SK-N-SH (cell line): ENCODE measurements at regions not wholly inside any gene's neighbourhood (a gene's known extent, or its start where the extent isn't known, plus 50 kb on each side); places are given as distances from the start of the nearest gene placed in this dataset.
"Not testable (repeated sequence)": the region's sequence is repeated elsewhere in the genome, so short reads cannot be mapped to it uniquely, and the experiment has no call there.

Experiments used
- CTCF ChIA-PET: fragments of 300-600, 350-600 bp; formaldehyde crosslinking; extraction: SDS; loops from one replicate; lab custom pipeline; 2021; lab: Yijun Ruan, JAX
- POLR2A ChIA-PET: fragments of 350-600 bp; sonication (Branson Sonifier 250); formaldehyde crosslinking; extraction: SDS; loops from one replicate; lab custom pipeline; 2020; ENCODE audit warnings: antibody characterized with exemption, inconsistent platforms; lab: Yijun Ruan, JAX
- DNase-seq: peaks from one replicate; pipeline ENCODE4 v3.0.0; 2012
- H2AFZ ChIP-seq: fragments of 200-600 bp; sonication (generic); 2 replicates; pipeline ENCODE4 v1.8.1; 2016; ENCODE audit warnings: antibody characterized with exemption, mild to moderate bottlenecking, low read depth
- H3F3A ChIP-seq: fragments of 200-600 bp; sonication (generic); replicated peaks from 2 replicates; pipeline ENCODE3; 2016; ENCODE audit warnings: antibody characterized with exemption, mild to moderate bottlenecking; ENCODE audit not compliant: insufficient read depth
- H3K27ac ChIP-seq, 2 experiments: fragments of 200-500 bp in 1 of 2; fragments of 200-600 bp in 1 of 2; sonication (Bioruptor generic) in 1 of 2; sonication (generic), shearing (Covaris generic) in 1 of 2; 2 replicates each; pipeline versions ENCODE4 v1.5.1 to v1.6.1; 2014 to 2016; ENCODE audit warnings: low read depth in 2 of 2, inconsistent platforms in 1 of 2, low read length in 1 of 2, mild to moderate bottlenecking in 1 of 2, mixed read lengths in 1 of 2
- H3K27me3 ChIP-seq: fragments of 200-600 bp; sonication (generic), shearing (Covaris generic); 2 replicates; pipeline ENCODE4 v1.6.1; 2016; ENCODE audit warnings: mixed run types; ENCODE audit not compliant: insufficient read depth
- H3K36me3 ChIP-seq, 2 experiments: fragments of 200-500 bp in 1 of 2; fragments of 200-600 bp in 1 of 2; sonication (Bioruptor generic) in 1 of 2; sonication (generic) in 1 of 2; replicated peaks in 1 of 2; 2 replicates each; pipeline versions ENCODE3 to v1.5.1; 2014 to 2016; ENCODE audit warnings: low read length in 1 of 2, mild to moderate bottlenecking in 1 of 2; ENCODE audit not compliant: insufficient read depth in 2 of 2, control insufficient read depth in 1 of 2
- H3K4me1 ChIP-seq, 2 experiments: fragments of 200-500 bp in 1 of 2; fragments of 200-600 bp in 1 of 2; sonication (Bioruptor generic) in 1 of 2; sonication (generic), shearing (Covaris generic) in 1 of 2; 2 replicates each; pipeline versions ENCODE4 v1.5.1 to v1.6.1; 2014 to 2016; ENCODE audit warnings: low read depth in 1 of 2, low read length in 1 of 2, mixed run types in 1 of 2; ENCODE audit not compliant: insufficient read depth in 2 of 2, control insufficient read depth in 1 of 2
- H3K4me2 ChIP-seq: fragments of 200-600 bp; sonication (generic), shearing (Covaris generic); 2 replicates; pipeline ENCODE4 v1.6.1; 2017; ENCODE audit warnings: mixed run types
- H3K4me3 ChIP-seq, 2 experiments: fragments of 200-500 bp in 1 of 2; fragments of 200-600 bp in 1 of 2; sonication (Bioruptor generic) in 1 of 2; sonication (generic), shearing (Covaris generic) in 1 of 2; 2 replicates each; pipeline versions ENCODE4 v1.5.1 to v1.8.1; 2014 to 2016; ENCODE audit warnings: low read depth in 2 of 2, inconsistent platforms in 1 of 2, low read length in 1 of 2, mild to moderate bottlenecking in 1 of 2, mixed read lengths in 1 of 2, moderate library complexity in 1 of 2
- H3K79me2 ChIP-seq: fragments of 200-600 bp; sonication (generic); 2 replicates; pipeline ENCODE4 v1.8.1; 2017; ENCODE audit warnings: mild to moderate bottlenecking; ENCODE audit not compliant: insufficient read depth
- H3K9ac ChIP-seq: fragments of 200-600 bp; sonication (generic); 2 replicates; pipeline ENCODE4 v1.6.1; 2017; ENCODE audit warnings: mixed run types
- H3K9me2 ChIP-seq: fragments of 200-600 bp; sonication (generic); 2 replicates; pipeline ENCODE4 v1.6.1; 2017; ENCODE audit warnings: mixed run types
- H3K9me3 ChIP-seq: fragments of 200-600 bp; sonication (generic); 2 replicates; pipeline ENCODE4 v1.6.1; 2017; ENCODE audit warnings: mixed run types, mild to moderate bottlenecking, moderate library complexity
- H4K20me1 ChIP-seq: fragments of 200-600 bp; sonication (generic); 2 replicates; pipeline ENCODE4 v1.6.1; 2017; ENCODE audit warnings: mild to moderate bottlenecking, mixed run types; ENCODE audit not compliant: insufficient read depth
- FOXJ3 ChIP-seq: sonication (generic); formaldehyde crosslinking; IDR thresholded peaks from 2 replicates; pipeline ENCODE4 v1.5.1; 2020; ENCODE audit warnings: mild to moderate bottlenecking, missing genetic modification reagents
- MXI1 ChIP-seq: IDR thresholded peaks from 2 replicates; pipeline ENCODE4 v1.6.1; 2012; ENCODE audit warnings: mild to moderate bottlenecking, low read depth, low read length, improper control_type of control experiment
- NFIC ChIP-seq: IDR thresholded peaks from 2 replicates; pipeline ENCODE4 v1.4.0; 2012; ENCODE audit warnings: borderline replicate concordance
- SMC3 ChIP-seq: IDR thresholded peaks from 2 replicates; pipeline ENCODE4 v1.6.1; 2012; ENCODE audit warnings: low read depth, low read length, improper control_type of control experiment
- WGBS: methylation state at CpG from one replicate; pipeline ENCODE4 v1.1.6; 2017; ENCODE audit warnings: low lambda C conversion rate; 5-methylcytosine and 5-hydroxymethylcytosine counted together
- TF ChIP-seq, protein P1 (sequence below): IDR thresholded peaks from 2 replicates; pipeline ENCODE4 v1.4.0; 2012; ENCODE audit warnings: low read depth, borderline replicate concordance
- TF ChIP-seq, protein P2 (sequence below): IDR thresholded peaks from 2 replicates; pipeline ENCODE4 v1.4.0; 2012; ENCODE audit warnings: low read depth, borderline replicate concordance
- TF ChIP-seq, protein P3 (sequence below): fragments of 150-350 bp; IDR thresholded peaks from 2 replicates; pipeline ENCODE4 v1.6.1; 2016; ENCODE audit warnings: mild to moderate bottlenecking, low read depth, low read length
- TF ChIP-seq, protein P4 (sequence below): fragments of 200-600 bp; sonication (generic); IDR thresholded peaks from 2 replicates; pipeline ENCODE4 v1.6.1; 2017; ENCODE audit warnings: antibody characterized with exemption, mild to moderate bottlenecking, moderate library complexity
- TF ChIP-seq, protein P5 (sequence below): fragments of 150-350 bp; IDR thresholded peaks from 2 replicates; pipeline ENCODE4 v1.6.1; 2017; ENCODE audit warnings: antibody characterized with exemption, low read length, low read depth, borderline replicate concordance
- TF ChIP-seq, protein P6 (sequence below): IDR thresholded peaks from 2 replicates; pipeline ENCODE4 v1.4.0; 2012; ENCODE audit warnings: low read depth

GRCh38 chr20:47984437-47984836 lies 199.2 kb upstream of the SULF2 start:
- H3K9me3 ChIP-seq, result no peaks in the 10 kb centered on the region
- no peaks in the 10 kb centered on the region for H3K36me3 ChIP-seq
- no peak overlapping the region for H3K9ac ChIP-seq
- H3K4me2 ChIP-seq, result no peak overlapping the region
- no peaks in the 10 kb centered on the region for H3K9me2 ChIP-seq
- ChIA-PET CTCF (no interaction called here), POLR2A (no interaction called here)
- no peaks in the 10 kb centered on the region for H3F3A ChIP-seq
- 67% methylated on average over 6 of the region's 6 CpGs for WGBS
- no peaks in the 10 kb centered on the region for H4K20me1 ChIP-seq
- H3K4me3 ChIP-seq, result no peak overlapping the region
- no peak for DNase-seq
- peaks cover 0 to 5% of the 10 kb centered on the region in 2 experiments; a peak in 1 of 4 replicates for H3K4me1 ChIP-seq
- no peaks in the 10 kb centered on the region for H3K27me3 ChIP-seq
- H3K27ac ChIP-seq, result no peak overlapping the region
- no peaks in the 10 kb centered on the region for H3K79me2 ChIP-seq
- TF ChIP-seq, protein P1, sequence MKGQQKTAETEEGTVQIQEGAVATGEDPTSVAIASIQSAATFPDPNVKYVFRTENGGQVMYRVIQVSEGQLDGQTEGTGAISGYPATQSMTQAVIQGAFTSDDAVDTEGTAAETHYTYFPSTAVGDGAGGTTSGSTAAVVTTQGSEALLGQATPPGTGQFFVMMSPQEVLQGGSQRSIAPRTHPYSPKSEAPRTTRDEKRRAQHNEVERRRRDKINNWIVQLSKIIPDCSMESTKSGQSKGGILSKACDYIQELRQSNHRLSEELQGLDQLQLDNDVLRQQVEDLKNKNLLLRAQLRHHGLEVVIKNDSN, result no peak
- TF ChIP-seq, protein P2, sequence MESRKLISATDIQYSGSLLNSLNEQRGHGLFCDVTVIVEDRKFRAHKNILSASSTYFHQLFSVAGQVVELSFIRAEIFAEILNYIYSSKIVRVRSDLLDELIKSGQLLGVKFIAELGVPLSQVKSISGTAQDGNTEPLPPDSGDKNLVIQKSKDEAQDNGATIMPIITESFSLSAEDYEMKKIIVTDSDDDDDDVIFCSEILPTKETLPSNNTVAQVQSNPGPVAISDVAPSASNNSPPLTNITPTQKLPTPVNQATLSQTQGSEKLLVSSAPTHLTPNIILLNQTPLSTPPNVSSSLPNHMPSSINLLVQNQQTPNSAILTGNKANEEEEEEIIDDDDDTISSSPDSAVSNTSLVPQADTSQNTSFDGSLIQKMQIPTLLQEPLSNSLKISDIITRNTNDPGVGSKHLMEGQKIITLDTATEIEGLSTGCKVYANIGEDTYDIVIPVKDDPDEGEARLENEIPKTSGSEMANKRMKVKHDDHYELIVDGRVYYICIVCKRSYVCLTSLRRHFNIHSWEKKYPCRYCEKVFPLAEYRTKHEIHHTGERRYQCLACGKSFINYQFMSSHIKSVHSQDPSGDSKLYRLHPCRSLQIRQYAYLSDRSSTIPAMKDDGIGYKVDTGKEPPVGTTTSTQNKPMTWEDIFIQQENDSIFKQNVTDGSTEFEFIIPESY, result no peak
- TF ChIP-seq, protein P3, sequence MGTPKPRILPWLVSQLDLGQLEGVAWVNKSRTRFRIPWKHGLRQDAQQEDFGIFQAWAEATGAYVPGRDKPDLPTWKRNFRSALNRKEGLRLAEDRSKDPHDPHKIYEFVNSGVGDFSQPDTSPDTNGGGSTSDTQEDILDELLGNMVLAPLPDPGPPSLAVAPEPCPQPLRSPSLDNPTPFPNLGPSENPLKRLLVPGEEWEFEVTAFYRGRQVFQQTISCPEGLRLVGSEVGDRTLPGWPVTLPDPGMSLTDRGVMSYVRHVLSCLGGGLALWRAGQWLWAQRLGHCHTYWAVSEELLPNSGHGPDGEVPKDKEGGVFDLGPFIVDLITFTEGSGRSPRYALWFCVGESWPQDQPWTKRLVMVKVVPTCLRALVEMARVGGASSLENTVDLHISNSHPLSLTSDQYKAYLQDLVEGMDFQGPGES, result no peak
- TF ChIP-seq MXI1 (no peak), SMC3 (no peak), FOXJ3 (CRISPR knock-in tag) (no peak), NFIC (no peak)
- TF ChIP-seq, protein P4, sequence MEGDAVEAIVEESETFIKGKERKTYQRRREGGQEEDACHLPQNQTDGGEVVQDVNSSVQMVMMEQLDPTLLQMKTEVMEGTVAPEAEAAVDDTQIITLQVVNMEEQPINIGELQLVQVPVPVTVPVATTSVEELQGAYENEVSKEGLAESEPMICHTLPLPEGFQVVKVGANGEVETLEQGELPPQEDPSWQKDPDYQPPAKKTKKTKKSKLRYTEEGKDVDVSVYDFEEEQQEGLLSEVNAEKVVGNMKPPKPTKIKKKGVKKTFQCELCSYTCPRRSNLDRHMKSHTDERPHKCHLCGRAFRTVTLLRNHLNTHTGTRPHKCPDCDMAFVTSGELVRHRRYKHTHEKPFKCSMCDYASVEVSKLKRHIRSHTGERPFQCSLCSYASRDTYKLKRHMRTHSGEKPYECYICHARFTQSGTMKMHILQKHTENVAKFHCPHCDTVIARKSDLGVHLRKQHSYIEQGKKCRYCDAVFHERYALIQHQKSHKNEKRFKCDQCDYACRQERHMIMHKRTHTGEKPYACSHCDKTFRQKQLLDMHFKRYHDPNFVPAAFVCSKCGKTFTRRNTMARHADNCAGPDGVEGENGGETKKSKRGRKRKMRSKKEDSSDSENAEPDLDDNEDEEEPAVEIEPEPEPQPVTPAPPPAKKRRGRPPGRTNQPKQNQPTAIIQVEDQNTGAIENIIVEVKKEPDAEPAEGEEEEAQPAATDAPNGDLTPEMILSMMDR, result no peak
- TF ChIP-seq, protein P5, sequence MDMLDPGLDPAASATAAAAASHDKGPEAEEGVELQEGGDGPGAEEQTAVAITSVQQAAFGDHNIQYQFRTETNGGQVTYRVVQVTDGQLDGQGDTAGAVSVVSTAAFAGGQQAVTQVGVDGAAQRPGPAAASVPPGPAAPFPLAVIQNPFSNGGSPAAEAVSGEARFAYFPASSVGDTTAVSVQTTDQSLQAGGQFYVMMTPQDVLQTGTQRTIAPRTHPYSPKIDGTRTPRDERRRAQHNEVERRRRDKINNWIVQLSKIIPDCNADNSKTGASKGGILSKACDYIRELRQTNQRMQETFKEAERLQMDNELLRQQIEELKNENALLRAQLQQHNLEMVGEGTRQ, result no peak
- TF ChIP-seq, protein P6, sequence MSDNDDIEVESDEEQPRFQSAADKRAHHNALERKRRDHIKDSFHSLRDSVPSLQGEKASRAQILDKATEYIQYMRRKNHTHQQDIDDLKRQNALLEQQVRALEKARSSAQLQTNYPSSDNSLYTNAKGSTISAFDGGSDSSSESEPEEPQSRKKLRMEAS, result no peak
- no peak overlapping the region for H2AFZ ChIP-seq

DNA sequence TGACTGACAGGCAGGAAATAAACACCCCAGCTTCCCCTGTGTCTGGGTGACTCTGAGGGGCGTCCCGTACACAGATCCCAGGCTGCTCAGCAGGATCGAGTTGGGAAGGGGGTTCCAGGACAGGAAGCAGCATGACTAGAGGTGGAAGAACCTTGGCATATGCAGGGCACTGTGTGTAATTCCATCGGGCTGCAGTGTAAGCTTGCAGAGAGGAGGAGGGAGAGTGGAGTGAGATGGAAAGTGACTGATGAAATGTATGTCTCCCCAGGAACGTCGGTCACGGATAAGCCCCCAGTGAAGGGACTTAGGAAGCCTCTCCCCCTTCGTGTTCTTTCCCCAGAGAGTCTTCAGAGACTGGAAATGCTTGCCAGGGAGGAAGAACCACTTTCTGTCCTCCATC lies 198.4 kb upstream of the SULF2 start:
- H3K4me1 ChIP-seq, POLR2A ChIA-PET, H3K9me2 ChIP-seq, H3K36me3 ChIP-seq, H3K4me2 ChIP-seq, DNase-seq, H2AFZ ChIP-seq, H3F3A ChIP-seq, H3K79me2 ChIP-seq, H3K27ac ChIP-seq, H4K20me1 ChIP-seq, H3K4me3 ChIP-seq, H3K9ac ChIP-seq, H3K27me3 ChIP-seq, H3K9me3 ChIP-seq: not testable (repeated sequence)
- CTCF ChIA-PET, result interaction anchor here (0.6 kb wide), 1 partner anchor 949 kb away, joined by 3 read pairs; no protein-coding TSS in a partner anchor
- 44% methylated on average over 8 of the region's 8 CpGs for WGBS
